ENCODE measurements at regions not wholly inside any gene's neighbourhood (a gene's known extent, or its start where the extent isn't known, plus 50 kb on each side); places are given as distances from the start of the nearest gene placed in this dataset.

DNA sequence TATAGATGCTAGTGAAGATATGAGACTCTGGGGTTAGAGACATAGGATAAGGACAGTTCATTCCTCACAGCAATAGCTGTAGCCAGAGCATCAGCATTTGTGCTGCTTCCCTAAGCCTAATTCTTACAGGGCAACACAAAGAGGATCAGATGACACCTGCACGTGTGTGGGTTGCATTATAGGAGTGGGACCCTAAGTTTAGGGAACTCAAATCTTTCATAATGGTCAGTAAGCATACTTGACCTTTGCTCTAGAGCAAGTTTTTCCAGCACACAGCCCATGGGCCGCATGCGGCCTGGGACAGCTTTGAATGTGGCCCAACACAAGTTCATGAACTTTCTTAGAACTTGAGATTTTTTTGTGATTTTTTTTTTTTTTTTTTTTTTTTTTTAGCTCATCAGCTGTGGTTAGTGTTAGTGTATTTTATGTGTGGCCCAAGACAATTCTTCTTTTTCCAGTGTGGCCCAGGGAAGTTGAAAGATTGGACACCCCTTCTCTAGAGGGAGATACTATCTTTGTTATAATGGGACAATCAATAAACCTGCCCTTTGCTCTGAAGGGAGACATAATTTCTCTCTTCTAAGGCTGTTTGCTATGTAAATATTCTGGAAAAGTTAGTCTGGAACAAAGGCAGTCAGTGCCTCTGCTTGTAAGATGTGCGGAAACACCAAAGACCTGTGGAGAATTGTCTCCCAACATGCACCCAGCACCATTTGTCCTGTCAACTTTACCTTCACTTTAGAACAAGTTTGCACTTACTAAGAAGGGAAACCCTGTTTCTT is 650.2 kb downstream of the ZNF674 start:
- TF ChIP-seq, protein P1, sequence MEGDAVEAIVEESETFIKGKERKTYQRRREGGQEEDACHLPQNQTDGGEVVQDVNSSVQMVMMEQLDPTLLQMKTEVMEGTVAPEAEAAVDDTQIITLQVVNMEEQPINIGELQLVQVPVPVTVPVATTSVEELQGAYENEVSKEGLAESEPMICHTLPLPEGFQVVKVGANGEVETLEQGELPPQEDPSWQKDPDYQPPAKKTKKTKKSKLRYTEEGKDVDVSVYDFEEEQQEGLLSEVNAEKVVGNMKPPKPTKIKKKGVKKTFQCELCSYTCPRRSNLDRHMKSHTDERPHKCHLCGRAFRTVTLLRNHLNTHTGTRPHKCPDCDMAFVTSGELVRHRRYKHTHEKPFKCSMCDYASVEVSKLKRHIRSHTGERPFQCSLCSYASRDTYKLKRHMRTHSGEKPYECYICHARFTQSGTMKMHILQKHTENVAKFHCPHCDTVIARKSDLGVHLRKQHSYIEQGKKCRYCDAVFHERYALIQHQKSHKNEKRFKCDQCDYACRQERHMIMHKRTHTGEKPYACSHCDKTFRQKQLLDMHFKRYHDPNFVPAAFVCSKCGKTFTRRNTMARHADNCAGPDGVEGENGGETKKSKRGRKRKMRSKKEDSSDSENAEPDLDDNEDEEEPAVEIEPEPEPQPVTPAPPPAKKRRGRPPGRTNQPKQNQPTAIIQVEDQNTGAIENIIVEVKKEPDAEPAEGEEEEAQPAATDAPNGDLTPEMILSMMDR (IDR thresholded peaks at IDR 0.05) = no peak
- Histone ChIP-seq H3K4me1 (no peaks in the 10 kb centered on the region), H3K27ac (no peak overlapping the region), H3K4me3 (no peak overlapping the region), H3K36me3 (no peaks in the 10 kb centered on the region), H3K9me3 (no peaks in the 10 kb centered on the region), H3K27me3 (no peaks in the 10 kb centered on the region)
- ATAC-seq (no peak), DNase-seq (no peak)
- intact Hi-C loops (cut with DNase I) = no loop called here

DNA sequence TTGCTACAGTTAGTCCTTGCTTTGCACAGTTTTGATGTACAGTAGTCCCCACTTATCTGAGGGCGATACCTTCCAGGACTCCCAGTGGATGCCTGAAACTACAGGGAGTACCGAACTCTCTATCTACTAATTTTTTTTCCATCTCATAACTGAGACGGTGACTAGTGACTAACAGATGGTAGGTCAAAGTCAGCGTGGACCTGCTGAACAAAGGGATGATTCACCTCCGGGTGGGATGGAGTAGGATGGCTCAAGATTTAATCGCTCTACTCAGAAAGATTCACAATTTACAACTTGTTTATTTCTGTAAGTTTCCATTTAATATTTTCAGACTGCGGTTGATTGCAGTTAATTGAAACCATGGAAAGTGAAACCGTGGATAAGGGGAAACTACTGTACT is 655.8 kb downstream of the ZNF674 start:
- Histone ChIP-seq H3K36me3 (no peaks in the 10 kb centered on the region), H3K27me3 (no peaks in the 10 kb centered on the region), H3K27ac (no peak overlapping the region), H3K9me3 (no peaks in the 10 kb centered on the region), H3K4me1 (no peaks in the 10 kb centered on the region), H3K4me3 (no peak overlapping the region)
- intact Hi-C loops (cut with DNase I) = no loop called here
- DNase-seq (no peak), ATAC-seq (no peak)
- TF ChIP-seq, protein P1 (IDR thresholded peaks at IDR 0.05) = no peak

DNA sequence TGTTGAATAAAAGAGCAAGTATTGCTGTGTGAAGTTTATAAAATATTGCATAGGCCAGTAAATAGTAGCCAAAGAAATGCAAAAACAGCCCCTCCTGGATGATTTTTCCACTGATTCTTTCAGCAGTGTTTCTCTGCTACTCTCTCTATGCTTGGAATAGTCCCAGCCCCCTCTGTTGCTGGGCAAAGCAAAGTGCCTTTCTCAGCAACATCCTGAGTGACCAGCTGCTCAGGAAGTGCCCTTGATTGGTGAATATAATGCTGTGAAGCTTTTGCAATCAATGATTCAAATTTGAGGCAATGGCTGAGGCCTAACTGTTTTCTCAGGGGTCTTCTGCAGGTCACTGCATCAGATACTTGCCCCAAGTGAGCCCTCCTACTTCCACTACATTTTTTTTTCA is 656.7 kb downstream of the ZNF674 start:
- ATAC-seq = no peak

DNA sequence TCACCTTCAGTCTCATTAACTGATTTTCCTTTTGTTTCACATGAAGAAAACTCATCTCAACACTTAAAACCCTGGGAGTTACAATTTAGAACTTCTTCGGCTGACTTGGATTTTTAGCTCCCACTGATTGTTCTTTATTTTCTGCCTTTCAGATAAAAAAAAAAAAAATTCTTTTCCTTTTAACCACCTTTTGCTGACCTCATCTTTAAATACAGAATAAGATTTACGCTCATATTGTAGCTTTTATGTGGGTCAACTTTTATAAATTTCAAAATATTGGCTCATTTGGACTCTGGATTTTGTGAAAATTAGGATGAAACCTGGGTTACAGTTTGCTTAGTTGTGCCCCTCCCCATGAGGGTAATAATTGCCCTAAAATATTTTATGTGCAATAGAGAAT is 659.3 kb downstream of the ZNF674 start:
- no peak for DNase-seq
- no peak overlapping the region for H3K27ac ChIP-seq
- TF ChIP-seq, protein P1 (IDR thresholded peaks at IDR 0.05) = no peak
- no peaks in the 10 kb centered on the region for H3K27me3 ChIP-seq
- no peaks in the 10 kb centered on the region for H3K4me1 ChIP-seq
- intact Hi-C loops (cut with DNase I) = no loop called here
- no peak overlapping the region for H3K4me3 ChIP-seq
- H3K36me3 ChIP-seq = no peaks in the 10 kb centered on the region
- no peaks in the 10 kb centered on the region for H3K9me3 ChIP-seq
- no peak for ATAC-seq

More for the DNA sequence above, 656.7 kb downstream of the ZNF674 start:
- Histone ChIP-seq H3K36me3 (no peaks in the 10 kb centered on the region), H3K27ac (no peak overlapping the region), H3K9me3 (no peaks in the 10 kb centered on the region), H3K4me3 (no peak overlapping the region), H3K4me1 (no peaks in the 10 kb centered on the region), H3K27me3 (no peaks in the 10 kb centered on the region)
- intact Hi-C loops (cut with DNase I) = no loop called here
- DNase-seq = no peak
- TF ChIP-seq, protein P1 (IDR thresholded peaks at IDR 0.05) = no peak

DNA sequence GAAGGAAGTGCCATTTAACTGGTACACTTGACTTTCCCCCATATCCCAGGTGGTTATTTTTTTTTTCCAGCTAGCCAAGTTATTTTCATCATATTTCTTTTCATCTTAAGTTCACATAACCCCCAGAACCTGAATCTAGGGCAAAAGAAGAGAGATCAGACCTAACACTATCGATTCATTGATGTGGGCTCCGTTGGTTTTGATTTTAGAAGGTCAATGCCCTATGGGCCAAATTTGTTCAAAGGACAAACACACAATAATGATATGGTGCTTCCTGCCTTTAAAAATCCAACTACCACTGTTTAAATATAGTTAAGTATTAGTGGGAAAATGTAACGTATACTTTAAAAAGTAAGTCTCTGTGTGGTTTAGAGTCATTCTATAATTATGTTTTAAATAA is 665.7 kb downstream of the ZNF674 start:
- ATAC-seq = no peak
- TF ChIP-seq, protein P1 (IDR thresholded peaks at IDR 0.05) = no peak

More for the DNA sequence above, 665.7 kb downstream of the ZNF674 start:
- no peaks in the 10 kb centered on the region for H3K27me3 ChIP-seq
- H3K36me3 ChIP-seq = no peaks in the 10 kb centered on the region
- H3K4me1 ChIP-seq = no peaks in the 10 kb centered on the region
- intact Hi-C loops (cut with DNase I) = no loop called here
- H3K4me3 ChIP-seq = no peak overlapping the region
- H3K27ac ChIP-seq = no peak overlapping the region
- DNase-seq = no peak
- H3K9me3 ChIP-seq = no peaks in the 10 kb centered on the region

Measured in upper lobe of right lung (tissue), 1 donor.